LoVo (cell line): ENCODE measurements at regions not wholly inside any gene's neighbourhood (a gene's known extent, or its start where the extent isn't known, plus 50 kb on each side); places are given as distances from the start of the nearest gene placed in this dataset.
"Not testable (repeated sequence)": the region's sequence is repeated elsewhere in the genome, so short reads cannot be mapped to it uniquely, and the experiment has no call there.

Experiments
- DNase-seq: peaks from one replicate; pipeline ENCODE4 v3.0.0-alpha.2; 2016; ENCODE audit warnings: low spot score

DNA sequence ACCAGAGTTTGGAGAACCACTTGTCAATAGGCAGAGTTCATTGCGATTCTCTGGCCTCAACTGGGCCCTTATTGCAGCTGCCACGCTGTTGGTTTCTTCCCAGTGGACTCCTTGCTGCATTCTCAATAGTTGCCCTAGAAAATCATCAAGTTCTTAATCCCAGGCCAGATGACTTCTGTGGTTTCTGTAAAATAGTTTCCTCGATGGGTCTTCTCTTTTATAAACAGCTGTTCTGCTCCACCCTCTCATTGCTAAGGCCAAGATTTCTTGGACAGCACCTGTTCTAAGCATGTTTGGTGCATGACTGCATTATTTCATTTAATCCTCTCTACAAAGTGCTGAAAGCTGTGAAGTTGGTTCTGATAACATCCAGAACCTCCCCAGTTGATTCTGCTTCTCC, 131.0 kb downstream of the BCL2L11 start:
- no peak for DNase-seq

DNA sequence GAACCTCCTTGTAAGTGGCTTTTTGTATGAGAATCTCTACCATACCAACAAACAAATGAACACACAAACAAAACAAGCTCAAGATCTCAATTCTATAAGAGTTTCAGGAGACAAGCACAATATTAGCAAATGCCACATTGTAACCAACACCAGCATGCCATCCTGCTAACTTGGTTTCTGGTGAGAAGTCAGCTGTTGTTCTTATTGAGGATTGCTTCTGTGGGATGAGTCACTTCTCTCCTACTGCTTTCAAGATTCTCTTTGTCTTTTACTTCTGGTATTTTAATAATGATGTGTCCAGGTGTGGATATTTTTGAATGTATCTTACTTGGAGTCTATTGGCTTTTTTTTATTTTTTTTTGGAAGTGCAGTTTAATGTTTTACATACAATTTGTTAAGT, 131.7 kb downstream of the BCL2L11 start:
- no peak for DNase-seq

DNA sequence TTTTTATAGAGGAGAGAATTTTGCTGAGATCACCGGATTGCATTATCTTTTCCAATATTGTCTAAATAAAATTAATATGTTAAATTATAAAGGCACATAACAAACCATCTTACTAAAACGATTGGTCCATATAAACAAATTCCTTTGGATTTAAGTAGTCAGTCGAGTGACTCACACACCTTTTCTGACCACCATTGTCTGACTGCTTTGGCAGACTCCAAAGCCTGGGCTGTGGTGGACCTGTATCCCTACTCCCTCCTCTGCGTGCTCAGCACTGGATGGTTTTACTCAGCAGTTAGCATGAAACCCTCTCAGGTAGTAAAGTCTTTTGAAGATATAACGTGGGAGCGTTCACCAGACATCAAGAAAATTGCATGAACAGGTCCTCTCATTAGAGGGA, 134.2 kb downstream of the BCL2L11 start:
- not testable (repeated sequence) for DNase-seq

DNA sequence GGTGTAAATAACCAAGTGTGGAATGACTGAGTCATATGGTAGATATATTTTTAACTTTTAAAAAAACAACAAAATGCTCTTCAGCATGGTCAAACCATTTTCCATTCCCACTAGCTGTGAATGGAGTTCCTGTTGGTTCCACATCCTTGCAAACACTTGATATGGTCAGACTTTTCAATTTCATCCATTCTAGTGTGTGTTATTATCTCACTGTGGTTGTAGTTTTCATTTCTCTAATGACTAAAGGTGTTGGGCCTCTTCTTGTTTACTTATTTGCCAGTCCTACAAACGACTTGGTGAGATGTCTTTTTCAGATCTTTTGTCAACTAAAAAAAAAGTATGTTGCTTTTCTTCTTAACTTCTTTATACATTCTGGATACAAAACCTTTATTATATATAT, 135.9 kb downstream of the BCL2L11 start:
- not testable (repeated sequence) for DNase-seq

DNA sequence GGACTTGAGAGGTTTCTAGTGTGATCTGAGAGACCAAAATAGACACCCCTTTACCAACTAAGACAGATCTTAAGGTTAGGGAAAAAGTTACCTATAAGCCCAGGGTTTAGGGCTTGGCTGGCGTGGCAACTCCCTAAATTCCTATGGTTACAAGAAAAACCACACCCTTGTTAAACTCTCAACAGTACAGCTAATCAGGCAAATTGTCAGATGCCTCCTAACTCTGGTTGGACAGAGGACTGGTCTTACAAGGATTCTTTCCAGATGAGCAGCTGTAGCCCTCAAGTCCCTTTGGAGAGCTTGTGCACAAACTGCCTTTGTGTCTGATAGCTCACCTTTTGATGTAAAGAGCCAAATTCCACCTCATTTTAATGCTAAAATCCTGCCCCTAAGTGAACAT, 136.9 kb downstream of the BCL2L11 start:
- DNase-seq = not testable (repeated sequence)

DNA sequence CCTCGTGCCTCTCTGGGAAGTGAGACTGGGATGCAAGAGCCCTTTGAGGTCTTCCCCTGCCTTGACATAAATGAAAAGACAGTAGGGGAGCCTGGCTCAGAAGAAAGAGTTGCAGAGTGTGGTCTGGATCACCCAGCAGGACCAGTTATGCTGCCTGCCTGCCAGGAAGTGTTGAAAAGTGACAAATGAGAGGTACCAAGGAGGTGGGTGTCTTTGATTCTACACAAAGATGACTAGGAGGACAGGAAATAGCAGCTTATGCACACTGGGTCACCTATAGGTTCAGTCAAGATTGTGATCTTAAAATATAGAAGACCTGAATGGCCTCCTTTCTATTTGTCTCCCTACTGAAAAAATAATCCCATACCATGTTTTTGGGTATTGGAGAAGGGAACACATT, 137.6 kb downstream of the BCL2L11 start:
- DNase-seq = not testable (repeated sequence)

DNA sequence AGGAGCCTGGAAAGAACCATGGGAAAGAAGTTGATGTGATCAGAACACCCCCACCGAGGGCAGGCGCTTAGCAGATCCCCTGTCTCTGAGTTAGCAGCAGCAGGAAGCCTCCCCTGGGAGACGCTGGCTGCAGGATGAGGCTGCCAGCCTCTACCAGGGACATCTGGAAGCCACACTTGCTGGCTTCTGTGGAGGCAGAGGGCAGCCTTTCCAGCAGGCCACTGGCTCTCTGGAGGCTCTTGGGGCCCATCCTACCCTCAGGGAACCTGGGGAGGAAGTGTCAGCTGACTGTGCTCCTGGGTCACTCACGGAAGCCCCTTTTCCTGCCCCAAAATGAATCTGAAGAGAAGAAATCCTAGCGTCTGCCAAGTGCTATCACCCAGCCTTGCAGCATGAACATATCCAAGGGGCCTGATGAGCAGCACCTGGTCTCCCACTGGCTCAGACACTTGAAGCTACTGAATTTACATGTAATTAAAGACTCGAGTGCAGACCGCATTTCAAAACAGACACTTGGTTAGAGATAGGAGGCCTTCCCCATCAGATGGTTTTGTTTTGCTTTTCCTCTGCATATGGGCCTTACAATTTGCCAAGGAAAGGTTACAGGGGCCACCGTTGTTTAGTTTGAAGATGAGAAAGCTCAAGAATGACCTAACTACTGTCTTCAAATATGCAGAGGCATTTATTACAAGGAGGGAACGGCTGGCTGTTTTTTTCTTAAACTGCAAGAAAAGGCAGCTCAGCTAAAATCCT, 142.1 kb downstream of the BCL2L11 start:
- not testable (repeated sequence) for DNase-seq

DNA sequence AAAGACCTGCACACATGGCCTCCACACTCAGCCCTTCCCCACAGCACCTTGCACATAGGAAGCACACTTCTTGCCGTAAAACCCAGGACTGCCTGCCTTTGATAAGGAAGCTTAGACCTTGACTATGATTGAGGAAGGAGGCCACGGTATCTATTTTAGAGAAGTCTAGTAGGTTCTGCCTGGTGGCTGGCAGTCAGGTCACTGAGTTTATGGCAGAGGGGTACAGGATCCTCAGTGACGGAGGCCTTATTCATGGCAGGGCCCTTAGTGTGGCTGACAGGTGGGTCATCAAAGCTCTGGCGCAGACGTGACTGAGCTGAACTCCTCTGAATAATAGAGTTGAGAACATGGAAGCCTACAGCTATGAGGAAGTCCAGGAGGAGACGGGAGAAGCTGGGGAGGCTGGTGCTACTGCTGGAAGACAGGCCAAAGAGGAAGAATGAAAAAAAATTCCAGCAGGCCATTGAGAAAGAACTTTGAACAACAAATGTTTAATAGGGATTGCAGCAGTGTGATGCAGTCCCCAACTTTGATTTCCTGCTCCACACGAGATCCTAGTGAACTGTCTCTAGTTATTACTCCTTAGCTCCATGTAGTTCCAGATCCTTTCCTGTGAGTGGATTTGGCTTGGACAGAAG, 142.8 kb downstream of the BCL2L11 start:
- DNase-seq = not testable (repeated sequence)

DNA sequence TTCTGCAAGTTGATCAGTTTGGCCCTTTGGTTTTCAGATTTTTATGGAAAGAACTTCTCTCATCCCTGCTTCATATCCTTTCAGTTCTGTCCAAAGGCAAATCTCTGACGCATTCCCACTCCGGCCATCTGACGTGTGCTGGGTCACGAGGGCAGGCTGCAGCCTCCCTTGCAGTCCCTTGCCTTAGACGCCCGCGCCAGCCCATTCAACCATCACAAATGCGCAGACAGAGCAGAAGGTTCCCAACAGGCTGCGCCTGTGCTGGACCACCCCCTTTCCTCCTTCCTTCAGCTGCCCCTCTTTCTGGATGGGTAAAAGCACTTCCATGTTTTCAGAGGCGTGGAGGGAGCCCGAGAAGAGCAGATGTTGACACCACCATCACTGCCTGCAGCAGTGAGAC, 144.2 kb downstream of the BCL2L11 start:
- not testable (repeated sequence) for DNase-seq

DNA sequence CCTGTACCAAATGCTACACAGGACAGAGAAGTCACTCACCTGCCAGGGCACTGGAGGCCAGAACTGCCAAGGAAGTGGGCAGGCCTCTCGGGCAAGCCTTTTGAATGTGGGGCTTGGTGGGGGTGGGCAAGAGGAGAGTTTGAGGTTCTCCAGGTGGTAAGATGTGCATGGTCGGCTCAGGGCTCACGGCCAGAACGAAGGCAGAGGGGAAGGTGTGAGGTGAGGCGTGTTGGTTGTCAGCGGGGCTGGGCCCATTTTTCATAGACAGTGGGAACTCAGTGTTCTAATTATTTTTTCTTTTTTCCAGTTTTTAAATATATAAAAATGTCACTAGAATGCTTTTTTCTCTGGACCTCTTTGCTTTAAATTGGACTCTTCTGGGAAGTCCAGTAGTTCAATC, 145.8 kb downstream of the BCL2L11 start:
- DNase-seq = not testable (repeated sequence)

DNA sequence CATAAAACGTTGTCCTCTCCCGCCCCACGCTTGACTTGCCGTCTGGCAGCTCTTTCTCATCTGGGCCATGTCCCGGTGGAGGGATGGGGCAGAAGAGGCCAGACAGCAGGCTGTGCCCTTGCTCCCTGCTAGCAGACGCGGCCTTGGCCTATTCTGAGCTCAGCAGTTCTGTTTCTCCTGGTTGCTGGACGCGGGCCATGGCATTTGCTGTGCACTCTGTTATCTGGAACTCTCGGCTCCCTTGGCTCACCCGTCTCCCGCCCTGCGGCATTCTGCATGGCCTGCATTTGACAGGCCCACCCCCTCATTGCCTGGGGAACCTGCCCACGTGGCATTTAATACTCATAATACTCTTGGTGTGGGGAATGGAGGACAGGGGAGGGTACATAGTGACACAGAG, 146.3 kb downstream of the BCL2L11 start:
- not testable (repeated sequence) for DNase-seq

DNA sequence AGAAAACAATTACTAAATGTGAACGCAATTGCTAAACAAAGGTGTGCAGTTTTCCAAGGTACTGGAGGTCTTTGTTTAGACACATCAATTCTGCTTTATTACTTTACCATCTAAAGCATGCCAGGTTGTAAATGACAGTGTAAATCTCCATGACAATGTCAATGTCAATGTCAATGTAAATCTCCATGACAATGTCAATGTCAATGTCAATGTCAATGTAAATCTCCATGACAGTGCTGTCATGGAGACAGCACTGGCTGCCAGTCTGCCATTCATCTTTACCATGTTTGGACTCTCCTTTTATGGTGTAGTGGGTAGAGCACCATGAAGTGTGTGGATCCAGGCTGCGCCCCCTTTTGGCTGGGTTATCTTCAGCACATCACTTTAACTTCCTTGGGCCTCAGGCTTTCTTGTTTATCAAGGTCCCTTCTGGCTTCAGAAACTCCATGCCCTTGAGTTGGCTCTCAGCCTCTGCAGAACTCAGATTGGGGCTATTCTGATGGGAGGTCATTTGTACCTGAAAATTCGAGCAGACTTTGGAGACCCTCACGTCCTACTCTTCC, 149.1 kb downstream of the BCL2L11 start:
- not testable (repeated sequence) for DNase-seq

DNA sequence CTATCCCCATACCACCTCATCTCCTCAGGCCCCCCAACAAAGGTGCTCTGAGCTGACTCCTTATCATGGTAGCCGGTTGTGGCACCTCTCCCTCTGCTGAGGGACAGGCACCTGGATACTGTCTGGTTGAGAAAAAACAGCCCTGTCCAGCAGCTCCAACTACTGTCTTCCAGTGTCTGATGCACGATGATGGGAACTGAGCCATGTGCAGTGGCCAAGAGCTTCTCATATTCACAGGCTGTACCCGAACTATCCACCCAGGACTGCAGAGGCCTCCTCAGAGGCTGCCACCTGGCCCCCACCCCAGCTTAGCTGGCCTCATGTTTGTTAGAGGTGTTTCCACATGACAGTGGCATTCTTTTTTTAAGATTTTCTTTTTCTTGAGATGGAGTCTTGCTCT, 149.9 kb downstream of the BCL2L11 start:
- DNase-seq = not testable (repeated sequence)

DNA sequence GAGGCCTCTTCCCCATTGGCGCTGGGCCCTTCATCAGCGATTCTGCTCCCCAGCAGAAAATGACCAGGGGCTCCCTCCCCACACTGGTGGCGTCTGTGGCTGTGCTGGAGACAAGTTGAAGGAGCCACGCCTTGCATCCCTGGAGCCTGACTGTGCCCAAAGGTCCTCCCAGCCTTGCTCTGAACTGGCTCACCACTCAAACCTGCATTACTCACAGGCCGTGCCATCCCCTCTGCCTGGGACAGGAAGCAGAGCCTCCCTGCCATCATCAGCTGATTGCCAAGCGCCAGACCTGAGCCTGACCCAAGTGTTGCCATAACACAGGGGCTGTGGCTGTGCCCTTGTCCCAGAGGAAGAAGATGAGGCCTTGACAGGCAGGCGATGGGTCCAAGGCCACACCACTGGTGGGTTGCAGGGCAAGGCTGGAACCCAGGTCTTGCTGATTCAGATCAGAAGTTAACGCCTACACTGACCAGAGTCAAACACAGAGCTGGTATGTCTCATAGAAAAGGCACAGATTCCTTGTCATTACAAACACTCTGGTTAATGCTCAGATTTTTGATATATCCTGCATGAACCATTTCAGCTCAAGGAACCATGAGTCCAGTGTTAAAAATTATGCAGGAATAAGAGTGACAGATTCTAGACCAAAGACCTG, 151.1 kb downstream of the BCL2L11 start:
- DNase-seq = not testable (repeated sequence)

DNA sequence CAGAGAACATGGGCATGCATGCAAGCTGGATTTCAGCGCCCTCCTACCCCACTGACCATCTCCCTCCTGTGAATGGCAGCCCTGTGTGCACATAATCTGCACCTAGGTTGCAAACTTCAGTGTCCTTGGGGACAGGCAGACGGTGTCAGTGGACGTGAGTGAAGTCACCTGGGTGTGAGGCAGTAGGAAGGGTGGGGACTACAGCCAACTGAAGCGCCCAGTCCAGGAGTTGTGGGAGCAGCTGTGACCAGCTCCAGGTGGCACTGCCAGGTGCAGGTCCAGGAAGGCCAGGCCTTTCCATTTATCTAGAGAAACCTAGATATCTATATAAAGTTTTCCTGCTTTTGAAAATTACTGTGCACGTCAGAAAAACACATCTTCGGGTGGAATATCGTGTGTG, 152.3 kb downstream of the BCL2L11 start:
- DNase-seq = not testable (repeated sequence)

DNA sequence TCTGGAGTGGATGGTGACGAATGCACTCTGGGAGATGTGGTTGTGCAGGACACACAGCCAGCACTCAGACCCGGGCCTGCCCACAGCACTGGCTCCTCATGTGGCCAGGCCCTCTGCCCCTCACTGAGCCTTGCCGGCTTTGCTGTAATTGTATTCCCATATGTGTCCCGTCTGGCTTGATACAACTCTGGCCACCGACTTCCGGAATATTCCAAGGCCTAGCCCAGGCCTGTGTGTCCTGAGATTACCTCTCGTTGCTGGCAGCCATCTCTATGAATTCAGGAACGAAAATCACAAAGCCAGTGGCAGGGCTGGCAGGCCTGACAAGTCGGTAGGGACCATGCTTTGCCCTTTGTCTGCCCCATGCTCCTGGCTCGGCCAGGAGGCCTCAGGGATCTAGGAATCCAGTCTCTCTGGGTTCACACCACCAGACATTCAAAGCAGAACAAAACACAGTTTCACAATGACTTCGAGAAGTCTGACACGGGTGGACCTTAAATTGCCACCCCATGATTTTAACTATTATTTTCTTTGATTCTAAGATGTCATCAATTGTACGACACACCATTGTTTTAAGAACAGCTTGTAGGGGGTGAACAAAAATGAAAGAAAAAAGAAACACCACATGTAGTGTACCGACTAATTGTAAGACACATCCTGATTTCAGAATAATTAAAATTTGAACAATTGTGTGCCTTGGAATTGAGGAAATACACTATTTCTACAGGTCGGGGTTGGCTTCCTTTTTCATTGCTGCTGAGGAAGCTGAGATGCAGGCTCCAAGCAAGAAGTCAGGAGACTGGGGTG, 154.5 kb downstream of the BCL2L11 start:
- not testable (repeated sequence) for DNase-seq

DNA sequence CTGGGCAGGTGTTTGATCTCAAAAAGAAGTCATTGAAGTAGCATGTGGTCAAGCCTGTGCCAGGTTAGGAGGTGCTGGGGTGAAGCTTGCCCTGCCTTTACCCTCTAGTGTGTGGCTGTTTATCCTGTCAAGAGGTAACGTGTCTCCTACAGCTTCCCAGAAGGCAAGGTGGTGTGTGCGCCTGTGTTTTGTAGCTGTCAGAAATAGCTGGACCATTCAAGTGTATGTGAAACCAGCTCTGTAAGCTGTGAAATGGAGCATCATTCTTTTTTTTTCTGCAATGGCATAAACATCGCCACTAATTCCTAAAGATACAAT, 155.1 kb downstream of the BCL2L11 start:
- DNase-seq = not testable (repeated sequence)

DNA sequence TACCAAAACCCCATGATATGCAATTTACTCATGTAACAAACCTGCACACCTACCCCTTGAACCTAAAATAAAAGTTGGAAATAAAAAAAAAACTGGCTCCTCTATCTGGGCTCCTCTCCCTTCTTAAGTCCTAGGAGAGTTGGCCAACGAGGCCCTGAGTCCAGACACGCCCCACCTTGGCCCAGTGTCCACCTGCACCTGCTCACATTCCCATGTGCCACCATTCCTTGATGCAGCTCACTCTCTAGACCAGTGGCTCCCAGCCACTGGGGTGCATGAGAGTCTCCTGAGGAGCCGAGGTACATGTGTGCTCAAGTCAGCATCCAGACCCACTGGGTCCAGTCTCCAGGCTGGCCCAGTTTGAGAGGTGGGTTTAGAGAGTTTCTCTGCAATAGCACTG, 157.4 kb downstream of the BCL2L11 start:
- DNase-seq = not testable (repeated sequence)

DNA sequence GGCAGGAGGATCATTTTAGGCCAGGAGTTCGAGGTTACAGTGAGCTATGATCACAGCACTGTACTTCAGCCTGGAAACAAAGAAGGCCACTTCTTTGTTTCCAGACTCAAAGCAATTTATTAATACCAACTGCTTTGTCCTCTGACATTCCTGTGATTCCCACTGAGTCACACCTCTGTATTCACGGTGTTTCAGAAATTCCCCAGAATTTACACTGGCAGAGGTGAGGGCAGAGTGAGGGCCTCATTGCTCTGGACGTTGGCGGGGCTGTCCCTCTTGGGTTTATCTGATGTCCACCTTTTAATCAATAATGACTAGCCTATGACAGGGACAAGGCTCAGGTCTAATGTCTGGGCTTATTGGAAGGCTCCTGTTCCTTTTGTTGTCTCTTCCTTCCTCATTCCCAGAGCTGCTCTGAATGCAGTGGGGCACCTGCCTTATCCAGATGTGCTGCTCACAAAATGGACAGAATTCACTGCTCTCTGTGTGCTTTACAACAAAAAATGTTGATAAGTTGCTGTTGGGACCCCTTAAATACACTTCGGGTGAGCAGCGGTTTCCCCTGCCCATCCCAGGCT, 160.1 kb downstream of the BCL2L11 start:
- DNase-seq = not testable (repeated sequence)

DNA sequence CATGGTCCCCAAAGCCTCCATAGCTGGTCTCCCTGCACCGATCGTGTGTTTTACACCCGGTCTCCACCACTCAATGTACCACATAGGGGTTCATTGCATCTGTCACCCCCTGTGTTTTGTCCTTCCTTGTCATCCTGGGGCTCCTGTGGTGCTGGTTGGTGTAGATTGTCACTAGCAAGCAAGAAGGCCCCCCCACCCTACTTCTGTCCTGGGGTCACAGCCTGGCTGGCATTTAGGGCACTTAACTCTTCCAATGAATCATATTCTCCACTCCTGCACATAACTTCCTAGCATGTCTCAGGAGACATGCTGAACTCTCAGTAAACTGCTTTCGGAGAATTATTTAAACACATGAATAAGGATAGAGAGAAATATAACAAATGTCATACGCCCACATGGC, 161.4 kb downstream of the BCL2L11 start:
- not testable (repeated sequence) for DNase-seq
